ENCODE measurements at regions not wholly inside any gene's neighbourhood (a gene's known extent, or its start where the extent isn't known, plus 50 kb on each side); places are given as distances from the start of the nearest gene placed in this dataset.

- TF ChIP-seq CTCF (IDR thresholded peaks at IDR 0.05; ENCODE audit: control insufficient read depth, insufficient read depth, low read depth, low read length, missing control alignments): no peak
- H3K4me3 ChIP-seq (ENCODE audit: control insufficient read depth, low read depth, low read length): no peak overlapping the region
- no peak for DNase-seq (ENCODE audit: low read depth)
Measured at GRCh38 chr9:86488794-86489193, 134.6 kb upstream of the TUT7 start.

DNA sequence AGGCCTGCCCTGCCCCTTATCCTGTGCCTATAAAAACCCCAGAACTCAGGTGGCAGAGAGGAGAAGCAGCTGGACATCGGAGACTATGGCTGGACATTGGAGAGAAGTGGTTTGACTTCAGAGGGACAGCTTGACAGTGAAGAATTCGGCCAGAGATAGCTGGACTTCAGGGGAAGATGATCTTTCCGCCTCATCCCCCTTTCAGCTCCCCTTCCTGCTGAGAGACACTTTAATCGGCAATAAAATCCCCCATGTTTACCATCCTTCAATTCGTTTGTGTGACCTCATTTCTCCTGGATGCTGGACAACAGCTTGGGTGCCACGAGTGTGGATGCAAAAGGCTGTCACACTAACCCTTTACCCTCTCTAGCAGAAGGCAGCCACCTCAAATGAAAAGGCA, 134.1 kb upstream of the TUT7 start:
- no peak for TF ChIP-seq CTCF (IDR thresholded peaks at IDR 0.05; ENCODE audit: control insufficient read depth, insufficient read depth, low read depth, low read length, missing control alignments)
- DNase-seq (ENCODE audit: low read depth): no peak

DNA sequence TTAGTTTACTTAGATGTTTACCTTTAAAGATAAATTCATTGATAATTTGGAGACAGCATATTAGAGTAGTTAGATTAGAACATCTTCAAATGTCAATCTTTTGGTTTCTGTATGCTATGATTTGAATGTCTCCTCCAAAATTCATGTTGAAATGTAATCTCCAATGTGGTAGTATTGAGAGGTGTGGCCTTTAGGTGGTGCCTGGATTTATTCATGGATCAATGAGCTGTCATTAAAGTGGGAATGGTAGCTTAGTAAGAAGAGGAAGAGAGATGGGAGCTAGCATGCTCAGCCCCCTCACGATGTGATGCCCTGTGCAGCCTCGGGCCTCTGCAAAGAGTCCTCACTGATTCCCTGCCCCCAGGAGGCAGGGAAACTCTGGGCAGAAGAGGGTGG, 133.6 kb upstream of the TUT7 start:
- no peak for DNase-seq (ENCODE audit: low read depth)
- TF ChIP-seq CTCF (IDR thresholded peaks at IDR 0.05; ENCODE audit: control insufficient read depth, insufficient read depth, low read depth, low read length, missing control alignments): no peak
- no peak overlapping the region for H3K4me3 ChIP-seq (ENCODE audit: control insufficient read depth, low read depth, low read length)

More for the DNA sequence above, 134.1 kb upstream of the TUT7 start:
- no peak overlapping the region for H3K4me3 ChIP-seq (ENCODE audit: control insufficient read depth, low read depth, low read length)

- peak; percentile 58 for DNase-seq (ENCODE audit: low read depth)
- TF ChIP-seq CTCF (IDR thresholded peaks at IDR 0.05; ENCODE audit: control insufficient read depth, insufficient read depth, low read depth, low read length, missing control alignments): peak; percentile 56
- no peak overlapping the region for H3K4me3 ChIP-seq (ENCODE audit: control insufficient read depth, low read depth, low read length)
Measured at GRCh38 chr9:86486891-86487837, 133.0 kb upstream of the TUT7 start.

GRCh38 chr9:86485359-86485758, 131.1 kb upstream of the TUT7 start:
- no peak for DNase-seq (ENCODE audit: low read depth)
- H3K4me3 ChIP-seq (ENCODE audit: control insufficient read depth, low read depth, low read length): no peak overlapping the region
- TF ChIP-seq CTCF (IDR thresholded peaks at IDR 0.05; ENCODE audit: control insufficient read depth, insufficient read depth, low read depth, low read length, missing control alignments): no peak

DNA sequence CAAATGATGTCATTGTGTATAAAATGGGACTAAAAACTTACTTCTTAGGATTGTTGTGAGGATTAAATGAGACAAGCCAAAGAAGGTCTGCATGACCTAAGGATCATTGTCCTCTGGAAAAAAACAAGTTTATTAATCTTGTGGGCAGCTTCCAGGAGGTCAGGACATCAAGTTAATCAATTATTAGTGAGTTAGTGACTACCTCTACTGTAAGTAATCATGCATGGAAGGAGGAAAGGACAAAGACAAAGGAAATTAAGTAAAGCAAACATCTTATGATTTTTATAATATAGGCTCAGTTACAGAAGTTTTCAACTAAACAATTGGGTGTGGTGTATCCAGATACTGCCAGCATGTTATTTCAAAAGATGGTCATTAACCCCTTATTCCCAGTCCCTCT, 129.3 kb upstream of the TUT7 start:
- no peak overlapping the region for H3K4me3 ChIP-seq (ENCODE audit: control insufficient read depth, low read depth, low read length)
- no peak for DNase-seq (ENCODE audit: low read depth)
- TF ChIP-seq CTCF (IDR thresholded peaks at IDR 0.05; ENCODE audit: control insufficient read depth, insufficient read depth, low read depth, low read length, missing control alignments): no peak

Data from AG09309 (cell line).